GM18502 (cell line): ENCODE measurements at regions not wholly inside any gene's neighbourhood (a gene's known extent, or its start where the extent isn't known, plus 50 kb on each side); places are given as distances from the start of the nearest gene placed in this dataset.
A peak's percentile ranks its signal among the peaks of the same experiment; 100 is the strongest.

Source experiments
- ATAC-seq: cut with Tn5 transposase; IDR thresholded peaks from one replicate; pipeline ENCODE4 v1.9.1; 2021; ENCODE audit warnings: mild to moderate bottlenecking; ENCODE audit not compliant: unreplicated experiment, poor library complexity

- no peak for ATAC-seq
Observed at GRCh38 chr6:51352506-51353029, 533.9 kb downstream of the TFAP2B start.

GRCh38 chr6:51360287-51360686 is 541.6 kb downstream of the TFAP2B start:
- ATAC-seq = no peak

DNA sequence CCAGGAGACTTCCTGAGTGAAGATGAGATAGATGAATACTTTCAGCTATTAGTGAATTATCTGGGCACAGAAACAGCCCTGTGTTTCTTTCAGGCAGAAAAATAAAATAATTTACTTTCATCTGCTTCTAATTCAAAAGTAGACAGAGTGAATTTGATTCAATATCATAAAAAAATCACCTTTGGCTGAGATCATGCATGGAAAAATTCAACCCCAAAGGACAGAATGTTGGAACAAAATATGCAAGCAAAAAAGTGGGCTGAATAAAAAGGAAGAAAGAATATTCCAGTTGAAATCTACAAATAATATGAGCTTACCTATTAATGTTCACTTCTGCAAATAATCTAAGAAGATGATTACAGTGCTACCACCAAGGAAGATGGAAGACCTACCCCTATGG is 546.9 kb downstream of the TFAP2B start:
- ATAC-seq = no peak

GRCh38 chr6:51369485-51369884 is 550.8 kb downstream of the TFAP2B start:
- no peak for ATAC-seq

- no peak for ATAC-seq
Observed at GRCh38 chr6:51382847-51383246, 564.2 kb downstream of the TFAP2B start.

DNA sequence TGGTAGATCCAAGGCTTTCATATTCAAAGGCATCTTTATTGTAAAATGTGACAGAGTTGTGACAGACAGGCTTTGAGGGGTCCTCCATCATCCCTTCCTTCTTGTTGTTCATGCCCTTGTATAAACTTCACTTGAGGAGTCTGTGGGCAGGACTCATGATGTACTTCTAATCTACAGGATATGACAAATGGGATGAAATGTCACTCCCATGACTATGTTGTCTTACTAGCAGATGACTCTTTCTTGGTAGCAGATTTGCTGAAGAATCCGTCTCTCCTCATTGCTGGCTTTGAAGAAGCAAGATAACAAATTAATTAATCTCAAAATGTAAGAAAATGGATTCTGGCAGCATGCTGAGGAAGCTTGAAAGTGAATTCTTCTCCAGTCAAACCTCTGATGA is 566.1 kb downstream of the TFAP2B start:
- ATAC-seq = no peak

- no peak for ATAC-seq
Observed at GRCh38 chr6:51386347-51386836, 567.7 kb downstream of the TFAP2B start.

- no peak for ATAC-seq
Observed at GRCh38 chr6:51387907-51388306, 569.2 kb downstream of the TFAP2B start.

GRCh38 chr6:51394061-51394460 is 575.4 kb downstream of the TFAP2B start:
- ATAC-seq = no peak

DNA sequence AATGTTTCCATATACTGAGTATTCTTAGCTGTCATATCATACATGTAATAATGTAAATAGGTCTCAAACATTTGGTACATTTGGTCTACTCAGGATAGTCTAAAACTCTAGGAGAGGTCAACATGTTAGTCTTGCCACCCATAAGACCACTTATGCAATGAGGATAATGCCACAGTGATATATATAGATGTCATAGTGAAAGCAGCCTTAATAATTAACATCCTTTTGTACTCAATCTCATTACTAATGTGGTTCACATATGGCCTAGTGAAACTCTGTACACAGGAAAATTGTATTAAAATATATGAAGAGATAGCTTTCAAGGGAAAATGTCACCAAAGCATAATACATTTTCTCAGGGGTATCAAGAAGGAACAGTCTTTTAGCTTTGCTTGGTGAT is 577.9 kb downstream of the TFAP2B start:
- peak; percentile 42 for ATAC-seq

DNA sequence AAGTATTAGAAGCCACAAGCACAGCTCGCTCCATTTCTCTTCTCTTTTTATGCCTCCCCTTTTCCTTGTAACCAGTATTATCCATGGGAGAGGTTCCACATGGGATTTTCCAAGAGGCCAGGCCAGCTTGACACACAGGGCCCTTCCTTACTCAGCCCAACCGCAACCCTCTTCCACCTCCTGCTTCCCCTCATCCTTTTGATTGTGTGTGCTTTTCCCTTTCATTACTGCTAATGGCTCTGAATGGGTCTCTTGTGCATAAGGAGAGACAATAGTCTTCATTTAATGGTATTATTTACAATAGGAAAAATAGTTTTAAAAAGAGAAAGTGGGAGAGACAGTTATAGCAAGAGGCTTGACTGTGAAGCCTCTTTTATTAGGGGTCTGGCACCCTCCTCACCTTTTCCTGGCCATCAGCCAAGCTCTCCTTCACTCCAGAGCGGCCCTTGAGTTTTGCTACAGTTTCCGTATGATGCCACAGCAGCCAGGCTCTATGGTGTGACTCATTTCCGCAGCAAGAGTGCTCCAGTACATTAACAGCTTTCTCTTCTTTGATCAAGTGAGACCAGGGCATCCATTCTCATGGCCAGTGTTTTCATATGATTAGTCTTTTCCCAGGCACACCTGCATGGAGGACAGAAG is 579.5 kb downstream of the TFAP2B start:
- ATAC-seq = peak; percentile 73

GRCh38 chr6:51398793-51399192 is 580.1 kb downstream of the TFAP2B start:
- peak; percentile 26 for ATAC-seq

DNA sequence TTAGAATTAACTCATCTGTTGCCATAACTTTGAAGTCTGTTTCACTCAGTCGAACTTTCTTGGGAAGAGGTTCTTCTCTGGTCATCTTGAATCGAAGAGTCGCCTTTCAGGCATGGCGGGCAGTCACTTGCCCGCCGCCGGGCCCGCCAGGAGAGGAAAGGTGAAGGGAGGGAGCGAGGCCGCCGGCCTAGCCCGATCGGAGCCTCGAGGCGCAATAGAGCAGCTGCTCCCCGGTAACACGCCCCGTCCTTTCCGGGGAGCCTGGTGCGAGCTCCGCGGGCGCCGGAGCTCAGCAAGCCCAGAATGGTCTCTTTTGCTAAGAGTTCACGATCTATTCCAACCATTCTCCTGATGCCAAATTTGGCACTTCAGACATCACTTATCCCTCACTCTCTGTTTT is 591.8 kb downstream of the TFAP2B start:
- no peak for ATAC-seq

- ATAC-seq = no peak
Observed at GRCh38 chr6:51411496-51412125, 592.9 kb downstream of the TFAP2B start.

DNA sequence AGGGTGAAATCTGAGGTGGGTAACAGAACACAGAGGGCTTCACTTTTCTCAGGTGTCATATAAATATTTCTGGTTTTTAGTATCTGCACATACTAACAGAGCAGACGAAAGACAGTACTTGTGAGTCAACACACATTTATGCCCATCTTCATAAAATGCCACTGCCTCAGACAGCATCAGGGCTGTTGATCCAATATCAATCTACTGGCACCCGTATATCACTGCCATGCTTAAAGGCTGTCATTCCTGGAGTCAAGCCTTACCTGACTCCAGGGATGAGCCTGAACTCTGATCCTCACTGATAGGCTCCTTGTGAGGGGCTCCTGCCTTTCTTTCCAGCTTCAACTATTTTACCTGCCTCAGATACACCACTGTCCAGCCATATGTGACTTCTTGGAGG is 595.7 kb downstream of the TFAP2B start:
- no peak for ATAC-seq

DNA sequence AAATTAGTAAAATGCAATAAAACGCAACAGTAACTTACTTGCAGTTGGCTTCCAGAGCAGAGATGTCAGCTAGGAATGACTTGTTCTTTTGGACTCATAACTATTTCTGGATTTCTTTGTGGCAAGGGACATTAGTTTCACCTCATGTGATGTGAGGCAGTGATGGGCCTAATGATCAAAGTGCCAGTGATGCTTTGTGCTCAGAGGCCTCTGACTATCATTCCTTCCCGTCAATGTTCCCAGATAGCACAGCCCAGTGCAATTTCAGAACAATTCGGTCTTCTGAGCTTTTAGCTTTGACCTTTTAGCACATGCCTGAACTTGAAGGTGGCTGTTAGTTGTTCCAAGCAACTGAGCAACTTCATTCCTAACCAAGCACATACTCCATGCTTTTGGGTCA is 596.8 kb downstream of the TFAP2B start:
- no peak for ATAC-seq

DNA sequence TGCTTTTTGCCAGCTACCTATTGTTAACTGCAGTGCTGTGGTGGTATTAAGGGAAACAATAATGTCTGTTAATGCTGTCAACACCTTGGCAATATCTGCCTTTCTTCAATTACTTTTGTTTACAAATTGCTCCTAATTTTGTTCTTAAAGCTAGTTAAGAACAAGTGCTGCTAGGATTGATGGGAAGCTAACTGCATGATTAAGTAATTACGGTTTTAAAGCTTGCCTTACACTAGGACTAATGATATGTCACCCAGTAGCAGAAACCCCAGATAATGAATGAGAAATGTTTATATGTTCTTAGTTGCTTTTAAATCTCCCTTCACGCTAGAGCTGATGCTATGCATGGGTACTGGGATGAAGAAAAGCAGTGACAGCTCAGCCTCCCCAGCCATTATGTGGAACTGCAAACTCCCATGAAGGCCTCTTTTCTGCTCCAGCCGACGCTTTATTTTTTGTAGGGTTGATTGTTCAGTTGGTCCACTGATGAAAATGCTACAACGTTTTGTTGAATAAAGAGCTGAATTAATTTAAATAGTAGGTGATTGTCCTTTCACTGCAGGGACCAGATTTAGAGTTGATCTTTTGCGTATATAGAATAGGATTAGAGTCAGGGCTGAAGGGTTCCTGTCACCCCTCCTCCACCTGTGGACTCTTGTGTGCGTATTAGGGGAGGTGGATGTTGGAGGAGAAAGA is 610.5 kb downstream of the TFAP2B start:
- ATAC-seq = no peak

DNA sequence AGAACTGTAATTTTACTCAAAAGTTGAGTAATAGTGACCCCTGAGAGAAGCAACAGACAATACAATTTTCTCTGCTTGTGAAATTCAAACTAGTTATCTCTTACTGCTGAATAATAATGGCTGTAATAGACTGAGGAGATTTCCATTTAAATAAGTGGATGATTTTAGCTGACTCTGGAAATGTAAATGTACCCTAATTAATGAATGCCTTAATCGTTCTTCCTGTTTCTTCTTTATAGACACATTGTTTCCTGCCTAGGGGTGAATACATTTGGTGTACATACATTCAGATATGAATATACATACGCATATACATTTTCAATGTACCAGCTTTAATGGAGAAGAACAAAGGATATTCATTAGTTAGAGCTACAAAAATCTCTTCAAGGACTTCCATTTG is 611.9 kb downstream of the TFAP2B start:
- no peak for ATAC-seq

- ATAC-seq = no peak
Observed at GRCh38 chr6:51432481-51432880, 613.8 kb downstream of the TFAP2B start.

- no peak for ATAC-seq
Observed at GRCh38 chr6:51450248-51450957, 631.7 kb downstream of the TFAP2B start.

- no peak for ATAC-seq
Observed at GRCh38 chr6:51450958-51451357, 632.3 kb downstream of the TFAP2B start.
